Activated gamma-delta T cell treated with Interleukin-2 at 50 U/mL for 16 hours (primary cell): ENCODE measurements at regions not wholly inside any gene's neighbourhood (a gene's known extent, or its start where the extent isn't known, plus 50 kb on each side); places are given as distances from the start of the nearest gene placed in this dataset.
"Not testable (repeated sequence)": the region's sequence is repeated elsewhere in the genome, so short reads cannot be mapped to it uniquely, and the experiment has no call there.

Source experiments
- DNase-seq: peaks from one replicate; pipeline ENCODE4 v3.0.0-alpha.2; 2020

DNA sequence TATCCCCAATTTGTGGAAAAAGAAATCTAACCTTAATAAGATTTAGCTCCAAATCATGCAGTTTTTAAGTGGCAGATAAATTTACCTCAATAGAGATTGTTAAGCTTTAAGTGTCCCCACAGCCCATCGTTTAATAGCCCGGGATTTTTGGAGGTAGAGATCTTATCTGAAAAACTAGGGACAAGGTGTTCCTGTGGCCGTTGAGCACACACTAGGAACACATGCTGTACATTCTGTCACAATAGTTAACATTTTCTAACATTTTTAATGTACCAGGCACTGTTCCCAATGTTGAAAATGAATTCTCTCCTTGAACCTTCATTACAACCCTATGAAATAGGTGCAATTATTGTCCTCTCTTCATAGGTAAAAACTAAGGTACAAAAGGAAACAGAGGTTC lies 85.7 kb upstream of the PLD5 start:
- no peak for DNase-seq

DNA sequence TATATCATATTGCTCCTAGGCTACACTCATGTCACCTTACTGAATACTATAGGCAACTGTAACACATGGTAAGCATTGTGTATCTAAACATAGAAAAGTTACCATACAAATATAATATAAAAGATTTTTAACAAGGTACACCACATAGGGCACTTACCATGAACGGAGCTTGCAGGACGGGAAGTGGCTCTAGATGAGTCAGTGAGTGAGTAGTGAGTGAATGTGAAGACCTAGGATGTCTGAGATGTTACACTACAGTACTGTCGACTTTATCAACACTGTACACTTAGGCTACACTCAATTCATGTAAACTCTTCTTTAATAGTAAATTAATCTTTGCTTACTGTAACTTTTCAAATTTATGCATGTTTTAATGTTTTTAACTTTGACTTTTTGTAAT lies 81.0 kb upstream of the PLD5 start:
- DNase-seq: no peak

- no peak for DNase-seq
These were observed 77.5 kb upstream of the PLD5 start for GRCh38 chr1:242602001-242602400.

GRCh38 chr1:242593756-242594155 lies 69.3 kb upstream of the PLD5 start:
- not testable (repeated sequence) for DNase-seq

DNA sequence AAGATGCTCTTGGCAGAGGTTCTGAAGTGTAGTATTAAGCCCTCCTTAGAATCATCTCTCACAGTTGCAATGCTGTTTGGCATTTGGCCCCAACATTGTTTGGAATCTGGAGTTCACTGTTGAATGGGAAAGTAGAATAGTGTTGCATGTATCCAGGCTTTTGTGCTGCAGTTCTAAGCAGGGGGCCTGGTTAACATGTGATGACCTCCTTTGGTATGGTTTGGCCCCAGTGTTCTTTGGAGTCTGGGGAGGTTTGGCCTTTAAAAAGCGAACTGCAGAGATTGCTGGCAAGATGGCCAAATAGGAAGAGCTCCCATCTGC lies 61.8 kb upstream of the PLD5 start:
- DNase-seq: no peak

DNA sequence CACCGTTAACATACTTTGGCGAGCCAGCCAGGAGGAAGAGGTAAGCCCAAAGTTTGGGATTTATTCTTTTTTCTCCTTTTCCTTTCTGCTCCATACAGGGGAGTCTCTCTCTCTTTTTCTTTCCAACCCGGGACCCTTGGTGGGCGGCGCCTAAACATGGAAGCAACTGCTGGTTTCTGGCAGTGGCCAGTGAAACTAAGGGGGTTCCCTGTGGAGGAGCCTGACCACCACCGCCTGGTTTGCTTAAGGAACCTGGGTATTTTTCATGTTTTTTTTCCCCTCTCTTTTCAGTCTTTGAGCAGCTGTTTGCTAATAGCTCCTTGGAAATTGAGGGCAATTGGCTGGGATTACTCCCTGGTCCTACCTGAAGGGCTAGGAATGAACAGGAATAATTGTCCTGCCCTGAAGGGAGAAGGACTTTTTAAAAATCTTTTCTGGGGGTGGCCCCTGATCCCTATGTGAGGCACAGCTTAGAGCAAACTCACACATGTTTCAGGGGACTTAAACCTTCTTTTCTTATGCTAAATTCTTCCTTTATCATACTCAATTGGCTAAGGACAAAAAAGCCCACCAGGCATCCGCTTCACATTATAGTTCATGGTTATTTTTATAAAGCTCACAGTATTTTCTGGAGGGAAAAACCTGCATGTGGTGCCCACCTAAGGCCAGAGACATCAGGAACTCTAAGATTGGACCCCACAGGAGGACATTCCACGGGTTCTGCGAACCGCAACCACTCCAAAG lies 61.3 kb upstream of the PLD5 start:
- DNase-seq: no peak

GRCh38 chr1:242582669-242583068 lies 58.2 kb upstream of the PLD5 start:
- DNase-seq: no peak

DNA sequence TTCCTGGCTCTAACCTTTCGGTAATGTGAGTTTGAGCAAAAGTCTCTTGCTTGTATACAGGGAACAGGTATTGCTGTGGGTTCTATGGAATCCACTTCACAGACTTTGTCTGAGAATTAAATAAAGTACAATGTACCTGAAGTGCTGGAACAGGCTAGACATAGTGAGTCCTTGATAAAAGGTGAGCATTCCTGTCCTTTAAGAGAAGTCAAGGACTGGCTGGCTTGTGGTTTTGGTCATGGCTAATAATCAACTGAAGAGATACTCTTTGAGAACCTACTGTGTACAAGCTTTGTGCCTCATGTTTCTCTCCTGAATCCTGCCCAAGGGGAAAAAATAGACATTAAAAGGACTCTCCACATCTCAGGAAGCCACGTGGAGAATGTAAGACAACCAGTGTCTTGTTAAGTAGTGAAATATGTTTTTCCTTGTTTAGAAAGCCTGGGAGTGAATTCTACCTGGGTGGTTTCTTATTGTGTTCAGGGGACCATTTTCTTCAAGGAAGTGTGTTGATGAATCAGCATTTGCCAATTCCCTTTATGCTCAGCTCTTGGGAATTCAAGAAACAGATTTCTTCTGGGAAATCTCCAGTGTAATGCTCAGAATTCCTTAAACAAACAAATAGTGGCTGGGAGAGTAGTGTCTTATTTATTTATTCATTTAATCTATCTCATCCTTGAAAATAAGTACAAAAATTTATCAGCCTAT lies 55.2 kb upstream of the PLD5 start:
- DNase-seq: no peak
